Fibroblast of lung (primary cell): ENCODE measurements at regions not wholly inside any gene's neighbourhood (a gene's known extent, or its start where the extent isn't known, plus 50 kb on each side); places are given as distances from the start of the nearest gene placed in this dataset.

Experiments used
- CTCF ChIP-seq, 2 donors: IDR thresholded peaks in 1 of 2; conservative IDR thresholded peaks in 1 of 2; 1 replicate in 1 of 2; 2 replicates in 1 of 2; pipeline ENCODE4 v1.5.1; 2011 to 2012; ENCODE audit warnings: low read length in 2 of 2, control low read depth in 1 of 2, inconsistent platforms in 1 of 2, low read depth in 1 of 2, mild to moderate bottlenecking in 1 of 2
- EZH2 ChIP-seq: IDR thresholded peaks from 2 replicates; pipeline ENCODE4 v1.5.1; 2012; ENCODE audit warnings: low read length, control low read depth, mild to moderate bottlenecking; ENCODE audit errors: missing control alignments

GRCh38 chr19:28019371-28019770 is 1193.6 kb downstream of the UQCRFS1 start:
- TF ChIP-seq CTCF (conservative IDR thresholded peaks at IDR 0.05 in 1 of 2, IDR thresholded peaks at IDR 0.05 in 1 of 2; ENCODE audit: low read depth in 1 of 2, low read length in 2 of 2) = no peak
- no peak for TF ChIP-seq EZH2
